SK-N-SH treated with all-trans-retinoic acid at 6 μM for 48 hours (cell line): ENCODE measurements at regions not wholly inside any gene's neighbourhood (a gene's known extent, or its start where the extent isn't known, plus 50 kb on each side); places are given as distances from the start of the nearest gene placed in this dataset.
"Not testable (repeated sequence)": the region's sequence is repeated elsewhere in the genome, so short reads cannot be mapped to it uniquely, and the experiment has no call there.

Experiments
- ARNTL ChIP-seq: fragments of 450-650 bp; formaldehyde crosslinking; IDR thresholded peaks from 2 replicates; pipeline ENCODE4 v1.5.0; 2020; ENCODE audit warnings: low read depth, mild to moderate bottlenecking, moderate library complexity, borderline replicate concordance
- CSDC2 ChIP-seq: fragments of 250-450 bp; sonication (Bioruptor Pico); IDR thresholded peaks from 2 replicates; pipeline ENCODE4 v1.5.0; 2020; ENCODE audit warnings: mild to moderate bottlenecking, moderate library complexity
- RARB ChIP-seq: fragments of 250-450 bp; sonication (Bioruptor Pico); IDR thresholded peaks from 2 replicates; pipeline ENCODE4 v1.8.0; 2021; ENCODE audit warnings: mild to moderate bottlenecking, moderate library complexity
- TCF4 ChIP-seq: fragments of 250-450 bp; sonication (Bioruptor Pico); IDR thresholded peaks from 2 replicates; pipeline ENCODE4 v1.8.0; 2021; ENCODE audit warnings: mild to moderate bottlenecking, moderate library complexity, borderline replicate concordance
- TOX ChIP-seq: fragments of 250-450 bp; sonication (Bioruptor Pico); IDR thresholded peaks from 2 replicates; pipeline ENCODE4 v1.8.0; 2021; ENCODE audit warnings: mild to moderate bottlenecking, moderate library complexity, borderline replicate concordance
- ZFP30 ChIP-seq: fragments of 450-650 bp; formaldehyde crosslinking; IDR thresholded peaks from 2 replicates; pipeline ENCODE4 v1.5.0; 2022; ENCODE audit warnings: mild to moderate bottlenecking, moderate library complexity
- ZNF8 ChIP-seq: fragments of 450-650 bp; formaldehyde crosslinking; IDR thresholded peaks from 2 replicates; pipeline ENCODE4 v1.5.0; 2020; ENCODE audit warnings: mild to moderate bottlenecking, moderate library complexity
- TF ChIP-seq, protein P1 (sequence below): fragments of 250-450 bp; sonication (Bioruptor Pico); IDR thresholded peaks from 2 replicates; pipeline ENCODE4 v1.8.0; 2020; ENCODE audit warnings: mild to moderate bottlenecking, moderate library complexity, borderline replicate concordance
- TF ChIP-seq, protein P2 (sequence below): fragments of 250-450 bp; sonication (Bioruptor Pico); IDR thresholded peaks from 2 replicates; pipeline ENCODE4 v1.5.1; 2021; ENCODE audit warnings: mild to moderate bottlenecking, moderate library complexity
- TF ChIP-seq, protein P3 (sequence below): fragments of 250-450 bp; sonication (Bioruptor Pico); IDR thresholded peaks from 2 replicates; pipeline ENCODE4 v1.8.0; 2021; ENCODE audit warnings: low read depth, mild to moderate bottlenecking, moderate library complexity, borderline replicate concordance

DNA sequence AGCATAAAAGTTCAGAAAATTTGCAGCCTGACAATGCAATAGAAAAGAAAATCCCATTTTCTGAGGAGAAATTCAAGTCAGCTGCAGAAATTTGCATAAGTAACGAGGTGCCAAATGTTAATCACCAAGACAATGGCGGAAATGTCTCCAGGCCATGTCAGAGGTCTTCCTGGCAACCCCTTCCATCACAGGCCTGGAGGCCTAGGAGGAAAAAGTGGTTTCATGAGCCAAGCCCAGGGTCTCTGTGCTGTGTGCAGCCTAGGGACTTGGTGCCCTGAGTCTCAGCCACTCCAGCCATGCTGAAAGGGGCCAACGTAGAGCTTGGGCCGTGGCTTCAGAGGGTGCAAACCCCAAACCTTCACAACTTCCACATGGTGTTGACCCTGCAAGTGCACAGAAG lies 94.8 kb upstream of the UNC5B start:
- TF ChIP-seq TOX (CRISPR knock-in tag); RARB (CRISPR knock-in tag); ARNTL; ZNF8; CSDC2 (CRISPR knock-in tag); ZFP30 (CRISPR knock-in tag); TCF4 (CRISPR knock-in tag): not testable (repeated sequence)
- TF ChIP-seq, protein P1, sequence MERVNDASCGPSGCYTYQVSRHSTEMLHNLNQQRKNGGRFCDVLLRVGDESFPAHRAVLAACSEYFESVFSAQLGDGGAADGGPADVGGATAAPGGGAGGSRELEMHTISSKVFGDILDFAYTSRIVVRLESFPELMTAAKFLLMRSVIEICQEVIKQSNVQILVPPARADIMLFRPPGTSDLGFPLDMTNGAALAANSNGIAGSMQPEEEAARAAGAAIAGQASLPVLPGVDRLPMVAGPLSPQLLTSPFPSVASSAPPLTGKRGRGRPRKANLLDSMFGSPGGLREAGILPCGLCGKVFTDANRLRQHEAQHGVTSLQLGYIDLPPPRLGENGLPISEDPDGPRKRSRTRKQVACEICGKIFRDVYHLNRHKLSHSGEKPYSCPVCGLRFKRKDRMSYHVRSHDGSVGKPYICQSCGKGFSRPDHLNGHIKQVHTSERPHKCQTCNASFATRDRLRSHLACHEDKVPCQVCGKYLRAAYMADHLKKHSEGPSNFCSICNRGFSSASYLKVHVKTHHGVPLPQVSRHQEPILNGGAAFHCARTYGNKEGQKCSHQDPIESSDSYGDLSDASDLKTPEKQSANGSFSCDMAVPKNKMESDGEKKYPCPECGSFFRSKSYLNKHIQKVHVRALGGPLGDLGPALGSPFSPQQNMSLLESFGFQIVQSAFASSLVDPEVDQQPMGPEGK (CRISPR knock-in tag): not testable (repeated sequence)
- TF ChIP-seq, protein P2, sequence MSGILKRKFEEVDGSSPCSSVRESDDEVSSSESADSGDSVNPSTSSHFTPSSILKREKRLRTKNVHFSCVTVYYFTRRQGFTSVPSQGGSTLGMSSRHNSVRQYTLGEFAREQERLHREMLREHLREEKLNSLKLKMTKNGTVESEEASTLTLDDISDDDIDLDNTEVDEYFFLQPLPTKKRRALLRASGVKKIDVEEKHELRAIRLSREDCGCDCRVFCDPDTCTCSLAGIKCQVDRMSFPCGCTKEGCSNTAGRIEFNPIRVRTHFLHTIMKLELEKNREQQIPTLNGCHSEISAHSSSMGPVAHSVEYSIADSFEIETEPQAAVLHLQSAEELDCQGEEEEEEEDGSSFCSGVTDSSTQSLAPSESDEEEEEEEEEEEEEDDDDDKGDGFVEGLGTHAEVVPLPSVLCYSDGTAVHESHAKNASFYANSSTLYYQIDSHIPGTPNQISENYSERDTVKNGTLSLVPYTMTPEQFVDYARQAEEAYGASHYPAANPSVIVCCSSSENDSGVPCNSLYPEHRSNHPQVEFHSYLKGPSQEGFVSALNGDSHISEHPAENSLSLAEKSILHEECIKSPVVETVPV: not testable (repeated sequence)
- TF ChIP-seq, protein P3, sequence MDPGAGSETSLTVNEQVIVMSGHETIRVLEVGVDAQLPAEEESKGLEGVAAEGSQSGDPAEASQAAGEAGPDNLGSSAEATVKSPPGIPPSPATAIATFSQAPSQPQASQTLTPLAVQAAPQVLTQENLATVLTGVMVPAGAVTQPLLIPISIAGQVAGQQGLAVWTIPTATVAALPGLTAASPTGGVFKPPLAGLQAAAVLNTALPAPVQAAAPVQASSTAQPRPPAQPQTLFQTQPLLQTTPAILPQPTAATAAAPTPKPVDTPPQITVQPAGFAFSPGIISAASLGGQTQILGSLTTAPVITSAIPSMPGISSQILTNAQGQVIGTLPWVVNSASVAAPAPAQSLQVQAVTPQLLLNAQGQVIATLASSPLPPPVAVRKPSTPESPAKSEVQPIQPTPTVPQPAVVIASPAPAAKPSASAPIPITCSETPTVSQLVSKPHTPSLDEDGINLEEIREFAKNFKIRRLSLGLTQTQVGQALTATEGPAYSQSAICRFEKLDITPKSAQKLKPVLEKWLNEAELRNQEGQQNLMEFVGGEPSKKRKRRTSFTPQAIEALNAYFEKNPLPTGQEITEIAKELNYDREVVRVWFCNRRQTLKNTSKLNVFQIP: not testable (repeated sequence)
